GM12892 (cell line): ENCODE measurements at regions not wholly inside any gene's neighbourhood (a gene's known extent, or its start where the extent isn't known, plus 50 kb on each side); places are given as distances from the start of the nearest gene placed in this dataset.

Source experiments
- POLR2A ChIP-seq: IDR thresholded peaks from 2 replicates; pipeline ENCODE4 v1.6.1; 2011; ENCODE audit warnings: low read depth, low read length, control low read depth
- TAF1 ChIP-seq: IDR thresholded peaks from 2 replicates; pipeline ENCODE4 v1.6.1; 2011; ENCODE audit warnings: low read depth, mild to moderate bottlenecking, control low read depth, low read length, borderline replicate concordance

DNA sequence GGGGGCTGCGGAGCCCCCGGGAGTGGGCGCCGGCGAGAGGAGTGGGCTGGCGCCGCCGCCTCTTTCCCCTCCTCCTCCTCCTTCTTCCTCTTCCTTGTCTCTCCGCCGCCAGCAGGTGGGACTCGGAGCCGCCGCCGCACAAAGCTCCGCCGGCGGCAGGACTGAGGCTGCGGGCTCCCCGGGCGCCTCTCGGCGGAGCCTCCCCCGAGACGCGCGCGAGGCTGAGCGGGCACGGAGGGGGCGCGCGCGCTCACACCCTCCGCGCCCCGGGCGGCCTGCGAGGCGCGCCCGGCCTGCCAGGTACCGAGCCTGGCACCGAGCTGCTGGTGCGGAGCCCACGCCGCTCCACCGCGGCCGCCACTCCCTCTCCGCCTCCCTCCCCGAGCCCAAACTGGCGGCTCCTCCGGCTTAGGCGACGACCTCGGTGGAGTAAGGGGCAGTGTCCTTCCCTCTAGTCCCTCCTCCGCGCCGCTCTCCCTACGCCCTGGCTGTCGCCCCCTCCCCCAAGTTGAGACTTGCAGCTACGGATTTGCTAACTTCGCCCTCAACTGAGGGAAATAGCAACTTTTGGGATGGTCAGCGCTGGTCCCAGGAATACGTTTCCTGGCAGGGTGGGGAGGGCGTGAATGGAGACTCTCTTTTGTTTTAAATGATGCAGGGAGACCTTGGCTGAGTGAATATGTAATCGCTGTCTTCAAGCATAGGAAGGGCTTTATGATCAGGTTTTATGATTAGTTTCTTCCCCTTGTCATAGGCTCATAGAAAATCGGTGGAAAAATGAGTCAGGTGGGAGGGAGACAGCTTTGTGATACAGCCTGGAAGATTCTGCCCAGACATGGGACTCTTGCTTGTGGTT, 199.5 kb upstream of the CAND1 start:
- TF ChIP-seq TAF1: no peak
- TF ChIP-seq POLR2A: no peak
